ENCODE measurements at regions not wholly inside any gene's neighbourhood (a gene's known extent, or its start where the extent isn't known, plus 50 kb on each side); places are given as distances from the start of the nearest gene placed in this dataset.

DNA sequence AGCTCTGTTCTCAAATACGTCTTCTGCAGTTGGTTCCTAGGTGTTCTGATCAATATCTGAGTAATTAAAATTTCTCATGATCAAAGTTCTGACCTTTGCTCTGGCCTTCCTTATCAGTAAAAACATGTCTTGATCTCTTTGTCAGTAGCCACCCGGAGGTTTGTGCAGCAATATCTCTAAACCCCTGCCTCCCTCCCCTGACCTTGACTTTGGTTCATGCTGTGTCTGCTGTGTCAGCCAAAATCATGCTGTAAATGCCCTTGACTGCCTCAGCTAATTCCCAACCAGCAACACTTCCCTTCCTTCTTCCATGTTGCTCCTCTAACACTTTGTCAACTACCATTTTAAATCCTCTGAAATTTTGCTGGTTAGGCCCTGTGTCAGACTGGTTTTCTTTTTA is 424.7 kb downstream of the FAM181B start:
- H3K9me1 ChIP-seq (replicated peaks; ENCODE audit: control insufficient read depth, extremely low read depth, insufficient read depth, low read length): no peaks in the 10 kb centered on the region
- intact Hi-C loops (cut with micrococcal nuclease) (no loop called here), dilution Hi-C loops (cut with MboI; ENCODE audit: extremely low pct_ligation_motif_present, low sequenced_read_pairs) (no loop called here)
- no peaks in the 10 kb centered on the region for H3K9me3 ChIP-seq (replicated peaks; ENCODE audit: control insufficient read depth, insufficient read depth, low read length)
- no peak overlapping the region for H3K4me3 ChIP-seq (replicated peaks in 1 of 3; ENCODE audit: insufficient read depth in 1 of 3, low read depth in 1 of 3, low read length in 3 of 3)
- TF ChIP-seq JUN (IDR thresholded peaks at IDR 0.05; ENCODE audit: borderline replicate concordance, insufficient read depth, insufficient read length, low read depth): no peak
- no peak for TF ChIP-seq FOS (IDR thresholded peaks at IDR 0.05; ENCODE audit: borderline replicate concordance, insufficient read depth, low read length)
- TF ChIP-seq, protein P1, sequence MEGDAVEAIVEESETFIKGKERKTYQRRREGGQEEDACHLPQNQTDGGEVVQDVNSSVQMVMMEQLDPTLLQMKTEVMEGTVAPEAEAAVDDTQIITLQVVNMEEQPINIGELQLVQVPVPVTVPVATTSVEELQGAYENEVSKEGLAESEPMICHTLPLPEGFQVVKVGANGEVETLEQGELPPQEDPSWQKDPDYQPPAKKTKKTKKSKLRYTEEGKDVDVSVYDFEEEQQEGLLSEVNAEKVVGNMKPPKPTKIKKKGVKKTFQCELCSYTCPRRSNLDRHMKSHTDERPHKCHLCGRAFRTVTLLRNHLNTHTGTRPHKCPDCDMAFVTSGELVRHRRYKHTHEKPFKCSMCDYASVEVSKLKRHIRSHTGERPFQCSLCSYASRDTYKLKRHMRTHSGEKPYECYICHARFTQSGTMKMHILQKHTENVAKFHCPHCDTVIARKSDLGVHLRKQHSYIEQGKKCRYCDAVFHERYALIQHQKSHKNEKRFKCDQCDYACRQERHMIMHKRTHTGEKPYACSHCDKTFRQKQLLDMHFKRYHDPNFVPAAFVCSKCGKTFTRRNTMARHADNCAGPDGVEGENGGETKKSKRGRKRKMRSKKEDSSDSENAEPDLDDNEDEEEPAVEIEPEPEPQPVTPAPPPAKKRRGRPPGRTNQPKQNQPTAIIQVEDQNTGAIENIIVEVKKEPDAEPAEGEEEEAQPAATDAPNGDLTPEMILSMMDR (IDR thresholded peaks at IDR 0.05; ENCODE audit: extremely low read depth in 1 of 2, insufficient read depth in 1 of 2, low read depth in 1 of 2, low read length in 2 of 2): no peak
- TF ChIP-seq GATA2 (IDR thresholded peaks at IDR 0.05; ENCODE audit: insufficient read depth, insufficient read length, low read depth, low read length): no peak
- TF ChIP-seq EZH2 (IDR thresholded peaks at IDR 0.05; ENCODE audit: borderline replicate concordance, low read depth, low read length, severe bottlenecking): no peak
- TF ChIP-seq POLR2AphosphoS5 (IDR thresholded peaks at IDR 0.05; ENCODE audit: insufficient read depth, low read depth, low read length): no peak
- no peak for TF ChIP-seq MAX (IDR thresholded peaks at IDR 0.05; ENCODE audit: insufficient read depth, insufficient read length)
- TF ChIP-seq POLR2A (IDR thresholded peaks at IDR 0.05; ENCODE audit: low read depth, low read length): no peak
- no peak for TF ChIP-seq MYC (IDR thresholded peaks at IDR 0.05; ENCODE audit: low read depth, low read length)
- no TSS peak for BruUV-seq (replicated peaks)
- CTCF ChIA-PET: no interaction called here
- no peaks in the 10 kb centered on the region for H4K20me1 ChIP-seq (replicated peaks; ENCODE audit: control insufficient read depth, extremely low read depth, insufficient read depth, low read length)
- H3K4me2 ChIP-seq (ENCODE audit: insufficient read depth, low read length): no peak overlapping the region
- FAIRE-seq: no peak
- H3K27me3 ChIP-seq (ENCODE audit: control insufficient read depth in 2 of 2, insufficient read depth in 2 of 2, low read length in 2 of 2): no peaks in the 10 kb centered on the region
- H3K9ac ChIP-seq (replicated peaks; ENCODE audit: extremely low read depth, insufficient read depth, low read length): no peak overlapping the region
- no peak overlapping the region for H2AFZ ChIP-seq (ENCODE audit: low read depth, low read length)
- POLR2A ChIA-PET: no interaction called here
- no peaks in the 10 kb centered on the region for H3K36me3 ChIP-seq (ENCODE audit: control insufficient read depth in 2 of 2, extremely low read depth in 1 of 2, insufficient read depth in 2 of 2, low read length in 2 of 2)
- no peaks in the 10 kb centered on the region for H3K4me1 ChIP-seq (ENCODE audit: control insufficient read depth, extremely low read depth, insufficient read depth, low read length)
- no peak for DNase-seq (ENCODE audit: low read depth, low spot score)
- no peak overlapping the region for H3K27ac ChIP-seq (ENCODE audit: insufficient read depth, low read depth, low read length)
- no peaks in the 10 kb centered on the region for H3K79me2 ChIP-seq (ENCODE audit: control insufficient read depth, insufficient read depth, low read length)
